H1 (cell line): ENCODE measurements at regions not wholly inside any gene's neighbourhood (a gene's known extent, or its start where the extent isn't known, plus 50 kb on each side); places are given as distances from the start of the nearest gene placed in this dataset.

ENCODE experiments used
- CTCF ChIA-PET: fragments of 300-600 bp; sonication (Branson Sonifier 250); formaldehyde crosslinking; loops from one replicate; lab custom pipeline; 2021; ENCODE audit not compliant: partially characterized antibody; lab: Charles Lee
- POLR2A ChIA-PET: fragments of 300-600 bp; sonication (Branson Sonifier 250); formaldehyde crosslinking; loops from one replicate; lab custom pipeline; 2021; ENCODE audit warnings: inconsistent platforms; ENCODE audit not compliant: partially characterized antibody; lab: Charles Lee
- DNase-seq, 2 experiments: peaks; one replicate each; pipeline versions ENCODE4 v3.0.0 to v3.0.0-alpha.2; 2010 to 2022; ENCODE audit warnings: low spot score in 2 of 2, low read depth in 1 of 2, mixed read lengths in 1 of 2
- FAIRE-seq: peaks from 2 replicates; lab custom pipeline; 2011; peaks lifted over from hg19 to GRCh38; lab: Jason Lieb, UNC
- H2AFZ ChIP-seq: 2 replicates; pipeline ENCODE4 v1.8.1; 2012; ENCODE audit warnings: low read length, inconsistent platforms
- H2AK5ac ChIP-seq: 2 replicates; pipeline ENCODE4 v1.6.1; 2013; ENCODE audit warnings: low read depth, low read length
- H2BK120ac ChIP-seq: replicated peaks from 2 replicates; pipeline ENCODE3; 2013; ENCODE audit warnings: low read depth, low read length, inconsistent platforms
- H2BK12ac ChIP-seq: 2 replicates; pipeline ENCODE4 v1.6.1; 2013; ENCODE audit warnings: low read depth, low read length
- H2BK15ac ChIP-seq: 2 replicates; pipeline ENCODE4 v1.6.1; 2013; ENCODE audit warnings: low read length
- H2BK20ac ChIP-seq: 2 replicates; pipeline ENCODE4 v1.6.1; 2013; ENCODE audit warnings: low read length
- H2BK5ac ChIP-seq: 2 replicates; pipeline ENCODE4 v1.6.1; 2013; ENCODE audit warnings: low read depth, low read length
- H3K14ac ChIP-seq: 2 replicates; pipeline ENCODE4 v1.6.1; 2013; ENCODE audit warnings: inconsistent platforms; ENCODE audit not compliant: insufficient read length
- H3K18ac ChIP-seq: 2 replicates; pipeline ENCODE4 v1.6.1; 2013; ENCODE audit warnings: low read length; ENCODE audit errors: extremely low read depth
- H3K23ac ChIP-seq: 2 replicates; pipeline ENCODE4 v1.6.1; 2013; ENCODE audit warnings: inconsistent platforms; ENCODE audit not compliant: insufficient read length
- H3K23me2 ChIP-seq: 2 replicates; pipeline ENCODE4 v1.6.1; 2013; ENCODE audit warnings: low read depth, low read length
- H3K27ac ChIP-seq: 2 replicates; pipeline ENCODE4 v1.6.1; 2011; ENCODE audit warnings: low read depth, low read length, inconsistent platforms
- H3K27me3 ChIP-seq, 4 experiments: replicated peaks in 1 of 4; 1 replicate in 1 of 4; 2 replicates in 3 of 4; pipeline versions ENCODE4 v1.6.1 to v1.8.1; 2011 to 2013; ENCODE audit warnings: low read length in 3 of 4, mild to moderate bottlenecking in 3 of 4, inconsistent platforms in 2 of 4, mixed read lengths in 2 of 4, moderate library complexity in 1 of 4; ENCODE audit not compliant: control insufficient read depth in 3 of 4, insufficient read depth in 3 of 4; ENCODE audit errors: extremely low read depth in 1 of 4
- H3K36me3 ChIP-seq, 4 experiments: 2 replicates each; pipeline versions ENCODE4 v1.6.1 to v1.8.1; 2011 to 2013; ENCODE audit warnings: mild to moderate bottlenecking in 4 of 4, low read length in 3 of 4, moderate library complexity in 2 of 4, control low read depth in 1 of 4, inconsistent platforms in 1 of 4; ENCODE audit not compliant: insufficient read depth in 4 of 4, control insufficient read depth in 2 of 4
- H3K4ac ChIP-seq: replicated peaks from 2 replicates; pipeline ENCODE3; 2013; ENCODE audit warnings: low read length, low read depth, mixed read lengths, inconsistent platforms; ENCODE audit not compliant: insufficient read length
- H3K4me1 ChIP-seq, 4 experiments: replicated peaks in 1 of 4; 1 replicate in 1 of 4; 2 replicates in 3 of 4; pipeline versions ENCODE4 v1.6.1 to v1.8.1; 2011 to 2013; ENCODE audit warnings: low read length in 3 of 4, inconsistent platforms in 2 of 4, mixed read lengths in 1 of 4; ENCODE audit not compliant: insufficient read depth in 4 of 4, control insufficient read depth in 3 of 4
- H3K4me2 ChIP-seq, 2 experiments: 2 replicates each; pipeline versions ENCODE4 v1.6.1 to v1.8.1; 2011 to 2013; ENCODE audit warnings: low read depth in 2 of 2, low read length in 2 of 2, control low read depth in 1 of 2, inconsistent platforms in 1 of 2, mild to moderate bottlenecking in 1 of 2; ENCODE audit not compliant: insufficient read depth in 1 of 2
- H3K4me3 ChIP-seq, 4 experiments: fragments of 200-600, 300-600 bp in 1 of 4; sonication (generic), shearing (Covaris generic), sonication (Bioruptor Twin) in 1 of 4; 2 replicates each; pipeline versions ENCODE4 v1.5.1 to v1.8.1; 2011 to 2016; ENCODE audit warnings: low read length in 4 of 4, low read depth in 3 of 4, control low read depth in 2 of 4, inconsistent platforms in 2 of 4, mild to moderate bottlenecking in 2 of 4, mixed read lengths in 1 of 4, moderate library complexity in 1 of 4; ENCODE audit not compliant: insufficient read depth in 2 of 4; ENCODE audit errors: extremely low read depth in 1 of 4
- H3K56ac ChIP-seq: replicated peaks from 2 replicates; pipeline ENCODE3; 2013; ENCODE audit warnings: low read depth, mild to moderate bottlenecking, mixed read lengths, low read length, inconsistent platforms; ENCODE audit not compliant: insufficient read length
- H3K79me1 ChIP-seq: 2 replicates; pipeline ENCODE4 v1.6.1; 2013; ENCODE audit warnings: low read depth, low read length, control low read depth
- H3K79me2 ChIP-seq, 2 experiments: 2 replicates each; pipeline versions ENCODE4 v1.6.1 to v1.8.1; 2012 to 2013; ENCODE audit warnings: low read length in 2 of 2, mild to moderate bottlenecking in 2 of 2, inconsistent platforms in 1 of 2; ENCODE audit not compliant: insufficient read depth in 2 of 2, control insufficient read depth in 1 of 2
- H3K9ac ChIP-seq, 4 experiments: replicated peaks in 1 of 4; 1 replicate in 1 of 4; 2 replicates in 3 of 4; pipeline versions ENCODE4 v1.6.1 to v1.8.1; 2011 to 2013; ENCODE audit warnings: low read depth in 3 of 4, low read length in 3 of 4, control low read depth in 2 of 4, mild to moderate bottlenecking in 2 of 4, moderate library complexity in 2 of 4, inconsistent platforms in 1 of 4; ENCODE audit errors: extremely low read depth in 1 of 4
- H3K9me3 ChIP-seq, 2 experiments: 2 replicates each; pipeline versions ENCODE4 v1.6.1 to v1.8.1; 2012 to 2013; ENCODE audit warnings: mild to moderate bottlenecking in 2 of 2, moderate library complexity in 2 of 2, control low read depth in 1 of 2, inconsistent platforms in 1 of 2, low read depth in 1 of 2, low read length in 1 of 2, mixed read lengths in 1 of 2; ENCODE audit not compliant: insufficient read depth in 2 of 2
- H4K20me1 ChIP-seq, 2 experiments: replicated peaks in 1 of 2; 2 replicates each; pipeline versions ENCODE3 to v1.8.1; 2011 to 2013; ENCODE audit warnings: inconsistent platforms in 2 of 2, low read length in 2 of 2, mild to moderate bottlenecking in 1 of 2; ENCODE audit not compliant: insufficient read depth in 2 of 2, control insufficient read depth in 1 of 2
- H4K5ac ChIP-seq: 2 replicates; pipeline ENCODE4 v1.6.1; 2013; ENCODE audit warnings: low read length, low read depth, mixed read lengths, inconsistent platforms; ENCODE audit not compliant: insufficient read length
- H4K8ac ChIP-seq: 2 replicates; pipeline ENCODE4 v1.8.0; 2013; ENCODE audit warnings: mild to moderate bottlenecking, moderate library complexity, low read length, inconsistent platforms; ENCODE audit not compliant: insufficient read depth; ENCODE audit errors: extremely low read depth
- H4K91ac ChIP-seq: replicated peaks from 2 replicates; pipeline ENCODE3; 2013; ENCODE audit warnings: low read length, mixed read lengths, inconsistent platforms; ENCODE audit not compliant: insufficient read length
- ASH2L ChIP-seq: fragments of 200-600, 300-600 bp; sonication (generic); IDR thresholded peaks from one replicate; pipeline ENCODE4 v1.7.1; 2017; ENCODE audit warnings: low read length
- ATF3 ChIP-seq: IDR thresholded peaks from 2 replicates; pipeline ENCODE4 v1.6.1; 2011; ENCODE audit warnings: low read depth, mild to moderate bottlenecking, low read length; ENCODE audit not compliant: insufficient read depth
- BRCA1 ChIP-seq: IDR thresholded peaks from 2 replicates; pipeline ENCODE4 v1.6.1; 2012; ENCODE audit warnings: low read depth, low read length, improper control_type of control experiment
- CBX8 ChIP-seq: fragments of 300-800, 300-1000 bp; sonication (generic); IDR thresholded peaks from 2 replicates; pipeline ENCODE4 v1.7.1; 2016; ENCODE audit warnings: low read depth, low read length, borderline replicate concordance
- CREB1 ChIP-seq: IDR thresholded peaks from 2 replicates; pipeline ENCODE4 v1.6.1; 2012; ENCODE audit warnings: inconsistent platforms
- CTCF ChIP-seq, 3 experiments: IDR thresholded peaks; 1 replicate in 2 of 3; 2 replicates in 1 of 3; pipeline versions ENCODE4 v1.5.1 to v1.6.1; 2011; ENCODE audit warnings: low read length in 3 of 3, mild to moderate bottlenecking in 3 of 3, inconsistent platforms in 2 of 3, low read depth in 1 of 3, moderate library complexity in 1 of 3; ENCODE audit not compliant: insufficient read depth in 1 of 3; ENCODE audit errors: control extremely low read depth in 1 of 3
- KDM4A ChIP-seq: IDR thresholded peaks from one replicate; pipeline ENCODE4 v1.7.1; 2012; ENCODE audit warnings: low read depth, mild to moderate bottlenecking, moderate library complexity, low read length, inconsistent platforms; ENCODE audit not compliant: severe bottlenecking
- KDM5A ChIP-seq: fragments of 200-600 bp; IDR thresholded peaks from 2 replicates; pipeline ENCODE4 v1.7.1; 2012; ENCODE audit warnings: mild to moderate bottlenecking, low read length, inconsistent platforms, mixed read lengths
- SAP30 ChIP-seq: fragments of 300-600 bp; sonication (generic); IDR thresholded peaks from 2 replicates; pipeline ENCODE4 v1.7.1; 2012; ENCODE audit warnings: low read length, moderate library complexity, mild to moderate bottlenecking, inconsistent platforms; ENCODE audit not compliant: insufficient read depth, insufficient replicate concordance
- SP1 ChIP-seq: IDR thresholded peaks from 2 replicates; pipeline ENCODE4 v1.6.1; 2011; ENCODE audit warnings: low read depth, low read length
- TAF1 ChIP-seq: IDR thresholded peaks from 2 replicates; pipeline ENCODE4 v1.6.1; 2011; ENCODE audit warnings: mild to moderate bottlenecking, low read depth, low read length
- TCF12 ChIP-seq: IDR thresholded peaks from 2 replicates; pipeline ENCODE4 v1.6.1; 2011; ENCODE audit warnings: low read depth, mild to moderate bottlenecking, low read length
- YY1 ChIP-seq: IDR thresholded peaks from 2 replicates; pipeline ENCODE4 v1.6.1; 2011; ENCODE audit warnings: low read depth, mild to moderate bottlenecking, low read length
- WGBS, 2 experiments: shearing (Covaris generic) in 1 of 2; methylation state at CpG; one replicate each; pipeline versions ENCODE4 v1.1.6 to v1.1.7; 2013 to 2015; ENCODE audit warnings: low lambda C conversion rate in 2 of 2, mixed read lengths in 2 of 2, inconsistent platforms in 1 of 2, low coverage in 1 of 2, missing lambda C conversion rate in 1 of 2; ENCODE audit not compliant: insufficient replicate concordance in 2 of 2, insufficient coverage in 1 of 2, insufficient read length in 1 of 2; ENCODE audit errors: extremely low coverage in 1 of 2, missing lambda C conversion rate in 1 of 2; 5-methylcytosine and 5-hydroxymethylcytosine counted together

GRCh38 chr14:85280074-85280473, 249.9 kb upstream of the FLRT2 start:
- H3K4ac ChIP-seq = no peak overlapping the region
- no peak overlapping the region for H3K4me3 ChIP-seq
- H4K20me1 ChIP-seq = no peaks in the 10 kb centered on the region
- no peak overlapping the region for H2AK5ac ChIP-seq
- no peaks in the 10 kb centered on the region for H3K27me3 ChIP-seq
- no peak overlapping the region for H3K27ac ChIP-seq
- WGBS, 2 experiments = 97% methylated on average over 2 of the region's 2 CpGs; no CpG with 5 or more reads in 1 of the 2 experiments
- no peak overlapping the region for H2AFZ ChIP-seq
- H2BK15ac ChIP-seq = no peak overlapping the region
- H3K79me2 ChIP-seq = no peaks in the 10 kb centered on the region
- no peak overlapping the region for H3K18ac ChIP-seq
- no peak overlapping the region for H4K91ac ChIP-seq
- no peak overlapping the region for H2BK120ac ChIP-seq
- H2BK20ac ChIP-seq = no peak overlapping the region
- FAIRE-seq (no peak), DNase-seq (no peak)
- H3K23me2 ChIP-seq = no peaks in the 10 kb centered on the region
- no peak overlapping the region for H3K56ac ChIP-seq
- H3K9me3 ChIP-seq = no peaks in the 10 kb centered on the region
- no peaks in the 10 kb centered on the region for H3K4me1 ChIP-seq
- H3K4me2 ChIP-seq = no peak overlapping the region
- H3K14ac ChIP-seq = no peak overlapping the region
- no peak overlapping the region for H2BK5ac ChIP-seq
- H4K8ac ChIP-seq = no peak overlapping the region
- POLR2A ChIA-PET = no interaction called here
- H3K23ac ChIP-seq = no peak overlapping the region
- CTCF ChIA-PET = interaction anchor here (1.4 kb wide), 1 partner anchor 9 kb away, joined by 3 read pairs; no protein-coding TSS in a partner anchor
- no peaks in the 10 kb centered on the region for H3K36me3 ChIP-seq
- no peak overlapping the region for H3K9ac ChIP-seq
- no peak overlapping the region for H2BK12ac ChIP-seq
- no peaks in the 10 kb centered on the region for H3K79me1 ChIP-seq
- no peak overlapping the region for H4K5ac ChIP-seq
- TF ChIP-seq TAF1 (no peak), CREB1 (no peak), ASH2L (no peak), SAP30 (no peak), SP1 (no peak), ATF3 (no peak), TCF12 (no peak), KDM4A (no peak), BRCA1 (no peak), YY1 (no peak), CTCF (IDR thresholded peaks at IDR 0.05; ENCODE audit: control extremely low read depth in 1 of 3, insufficient read depth in 1 of 3, low read depth in 1 of 3, low read length in 3 of 3) (no peak), CBX8 (no peak), KDM5A (no peak)
